Stimulated activated CD8-positive, alpha-beta memory T cell treated with anti-CD3 and anti-CD28 coated beads, Interleukin-15, amount 100 ng/mL, for 1 hour (primary cell): ENCODE measurements at regions not wholly inside any gene's neighbourhood (a gene's known extent, or its start where the extent isn't known, plus 50 kb on each side); places are given as distances from the start of the nearest gene placed in this dataset.

ENCODE experiments used
- DNase-seq: peaks from one replicate; pipeline ENCODE4 v3.0.0-alpha.2; 2020; ENCODE audit warnings: low read depth

DNA sequence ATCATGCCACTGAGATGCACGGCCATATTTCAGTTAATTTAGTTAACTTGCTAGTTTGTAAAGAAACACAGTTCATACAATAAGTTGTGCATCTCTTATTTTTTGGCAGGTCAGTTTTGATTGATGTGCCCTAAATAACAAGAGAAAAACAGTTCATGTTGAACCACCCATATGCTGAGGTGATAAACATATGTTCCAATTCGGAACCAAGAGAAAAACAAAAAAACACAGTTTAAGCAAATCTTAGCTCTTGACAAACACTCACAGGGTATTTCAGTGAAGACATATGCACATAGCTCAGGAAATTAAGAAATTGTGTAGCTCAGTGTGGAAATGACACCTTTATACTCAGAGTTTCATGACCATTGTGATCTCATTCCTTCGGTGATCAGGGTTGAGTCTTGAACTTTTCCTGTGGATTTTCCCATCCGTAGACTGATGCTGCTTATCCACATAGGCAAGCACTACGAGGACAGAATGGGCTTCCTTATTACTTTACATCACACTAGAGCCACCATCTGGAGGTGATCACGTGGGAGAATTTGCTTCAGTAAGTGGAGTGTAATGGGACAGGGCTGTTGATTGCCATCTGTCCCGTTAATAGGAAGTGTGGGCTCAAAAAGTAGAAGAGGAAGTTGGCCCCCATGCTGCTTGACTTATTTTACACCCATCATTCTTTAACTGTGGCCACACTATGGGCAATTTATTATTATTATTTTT lies 773.0 kb downstream of the MTRR start:
- no peak for DNase-seq

DNA sequence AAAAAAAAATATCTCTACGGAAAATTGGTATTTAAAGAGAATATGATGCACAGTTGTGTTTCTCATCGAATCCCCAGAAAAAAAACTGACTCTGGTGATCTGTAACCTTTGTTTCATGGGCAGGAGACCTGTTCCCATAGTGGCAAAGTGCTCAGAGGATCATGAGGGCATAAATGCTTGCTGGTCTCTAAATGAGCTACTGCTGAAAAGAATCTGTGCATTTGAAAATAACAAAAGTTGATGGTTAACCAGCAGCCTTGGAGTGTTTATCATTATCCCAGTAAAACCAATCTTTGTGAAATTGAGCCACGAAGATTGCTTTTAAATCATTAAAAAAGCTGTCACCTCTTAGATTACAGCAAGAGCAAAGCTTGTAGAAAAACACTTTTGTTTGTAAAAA lies 775.4 kb downstream of the MTRR start:
- no peak for DNase-seq

DNA sequence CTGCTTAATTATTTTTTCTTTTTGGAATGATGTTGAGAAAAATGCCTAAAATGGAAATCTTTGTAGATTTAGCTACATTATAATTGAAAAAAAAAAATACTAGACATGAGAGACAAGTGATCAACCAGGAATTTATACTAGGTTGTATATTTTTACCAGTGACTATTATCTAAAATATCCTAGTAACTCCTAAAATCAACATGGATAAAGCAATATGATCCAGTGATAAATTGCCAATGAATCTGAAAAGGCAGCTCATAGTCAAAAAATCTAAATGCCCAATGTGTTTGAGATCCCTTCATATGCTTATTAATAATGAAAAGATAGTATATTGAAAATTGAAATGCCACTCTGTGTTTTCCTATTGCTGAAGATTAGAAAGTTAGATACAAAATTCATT lies 778.2 kb downstream of the MTRR start:
- DNase-seq: no peak

DNA sequence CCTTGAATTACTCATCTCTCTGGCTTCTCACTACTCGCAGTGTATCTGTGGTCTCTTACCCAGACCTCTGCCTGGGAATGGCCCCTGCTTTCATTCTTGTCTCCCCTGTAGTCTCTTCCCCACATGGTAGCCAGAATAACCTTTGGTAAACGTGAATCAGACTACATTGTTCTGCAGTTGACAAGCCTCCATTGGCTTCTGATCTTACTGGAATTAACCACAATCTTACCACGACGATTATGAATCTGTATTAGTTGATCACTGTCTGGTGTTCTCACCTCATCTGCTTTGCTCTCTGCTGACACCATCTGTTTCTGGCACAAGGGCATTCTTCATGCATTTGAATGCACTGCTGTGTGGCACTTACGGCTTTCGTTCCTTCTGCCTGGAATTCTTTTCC lies 781.2 kb downstream of the MTRR start:
- no peak for DNase-seq

DNA sequence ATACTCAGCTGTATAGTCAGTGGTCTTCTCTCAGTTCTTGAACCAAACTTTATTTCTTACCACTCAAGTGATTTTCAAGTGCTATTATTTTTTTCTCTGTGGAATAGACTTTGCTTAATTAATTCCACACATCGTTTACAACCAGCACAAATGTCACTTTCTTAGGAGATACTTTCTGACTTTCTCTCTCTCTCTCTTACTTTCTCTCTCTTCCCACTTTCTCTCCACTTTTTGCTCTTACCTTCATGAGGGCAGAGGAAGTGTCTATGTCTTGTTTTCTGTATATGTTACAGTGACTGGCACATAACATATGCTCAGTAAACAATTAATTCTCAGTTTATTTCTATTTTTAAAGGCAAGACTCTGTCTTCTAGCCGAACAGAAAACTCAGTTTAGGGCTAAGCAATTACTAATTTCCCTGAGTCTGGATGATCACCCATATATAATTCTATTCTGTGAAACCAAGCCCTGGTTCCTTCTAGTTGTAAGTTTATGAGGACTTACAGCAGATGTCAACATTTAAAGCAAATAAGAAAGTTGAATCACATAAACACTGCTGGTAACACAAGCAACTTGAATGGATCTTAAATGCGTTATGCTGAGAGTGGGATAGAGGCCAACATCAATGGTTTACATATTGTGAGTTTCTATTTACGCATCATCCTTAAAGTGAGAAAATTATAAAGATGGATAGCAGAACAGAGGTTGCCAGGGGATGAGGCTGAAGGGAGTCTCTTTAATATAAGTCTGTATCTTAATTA lies 791.4 kb downstream of the MTRR start:
- DNase-seq: no peak

DNA sequence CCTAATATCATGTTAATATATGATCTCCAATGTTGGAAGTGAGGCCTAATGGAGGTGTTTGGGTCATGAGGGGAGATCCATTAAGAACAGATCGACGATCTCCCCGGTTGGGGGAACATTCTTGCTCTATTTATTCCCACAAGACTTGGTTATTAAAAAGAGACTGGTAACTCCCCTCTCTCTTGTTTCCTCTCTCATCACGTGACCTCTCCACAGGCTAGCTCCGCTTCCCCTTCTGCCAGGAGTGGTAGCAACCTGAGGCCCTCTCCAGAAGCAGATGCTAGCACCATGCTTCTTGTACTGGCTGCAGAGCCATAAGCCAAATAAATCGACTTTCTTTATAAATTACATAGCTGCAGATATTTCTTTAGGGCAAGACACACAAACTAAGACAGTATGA lies 794.4 kb downstream of the MTRR start:
- DNase-seq: no peak

DNA sequence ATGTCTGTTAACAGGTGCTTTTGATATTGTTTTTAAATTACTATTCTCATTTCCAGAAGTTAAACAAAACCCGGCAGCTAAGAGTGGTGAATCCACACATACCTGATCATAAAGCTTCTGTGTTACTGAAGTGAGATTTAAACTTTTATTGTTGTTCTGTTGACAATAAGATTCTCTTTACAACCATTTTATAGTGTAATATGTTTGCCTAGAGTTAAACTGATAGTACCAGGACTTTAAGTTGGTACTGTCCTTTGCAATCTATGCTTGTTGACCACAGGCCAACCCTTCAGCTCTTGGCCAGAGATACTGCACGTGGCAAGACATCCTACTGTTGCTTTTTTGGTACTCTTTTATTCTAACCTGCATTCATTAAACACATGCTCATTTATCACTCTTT lies 806.2 kb downstream of the MTRR start:
- DNase-seq: no peak

DNA sequence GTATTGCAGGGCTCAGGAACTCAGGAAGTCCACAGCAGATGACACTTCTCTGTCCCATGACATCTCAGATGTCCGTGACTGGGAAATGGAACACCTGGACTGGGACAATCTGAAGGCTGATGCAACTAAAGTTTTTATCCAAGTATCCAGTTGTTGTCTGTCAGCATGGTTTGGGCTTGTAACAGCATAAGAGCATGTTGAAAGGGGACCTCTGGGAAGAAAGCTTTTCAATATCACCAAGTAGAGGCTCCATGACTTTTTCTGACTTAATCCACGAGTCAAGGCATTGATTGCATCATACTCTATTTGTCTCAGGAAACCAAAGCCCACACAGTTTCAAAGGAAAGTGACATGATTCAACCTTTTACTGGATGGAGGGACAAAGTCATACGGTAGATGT lies 807.7 kb downstream of the MTRR start:
- no peak for DNase-seq

DNA sequence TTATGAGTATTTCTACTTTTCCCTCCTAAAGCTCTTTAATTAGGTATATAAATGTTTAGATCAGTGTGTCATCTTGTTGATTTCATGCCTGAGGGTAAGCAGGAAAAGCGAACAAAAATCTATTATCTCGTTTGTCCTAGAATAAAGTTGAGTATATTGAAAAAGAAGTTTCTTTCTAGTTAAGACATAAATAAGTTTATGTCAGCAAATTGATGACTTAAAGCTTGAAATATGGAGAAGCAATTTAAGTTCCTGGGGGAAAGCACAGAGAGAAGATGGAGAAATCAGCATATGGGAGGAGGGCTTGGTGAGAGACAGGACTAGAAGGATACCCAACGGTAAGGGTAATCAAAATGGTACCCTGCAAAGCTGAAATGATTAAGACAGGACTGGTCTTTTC lies 813.4 kb downstream of the MTRR start:
- DNase-seq: no peak

DNA sequence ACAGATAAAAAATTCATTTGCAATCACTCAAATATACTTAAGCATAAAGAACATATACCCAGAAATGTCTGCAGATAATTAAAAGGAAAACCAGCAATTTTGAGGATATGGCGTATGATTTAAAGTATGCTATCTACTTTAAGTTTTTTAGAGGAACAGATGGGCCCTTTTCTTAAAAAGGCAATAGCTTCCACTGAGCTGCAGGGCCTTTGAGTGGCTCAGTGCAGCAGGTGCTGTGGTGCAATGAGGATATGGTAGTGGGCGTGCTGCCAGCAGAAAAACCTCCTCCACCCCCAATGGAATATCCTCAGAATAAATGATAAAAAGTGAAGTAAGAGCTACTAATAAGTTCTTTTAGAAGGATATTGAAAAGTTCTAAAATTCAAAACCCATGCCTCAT lies 814.5 kb downstream of the MTRR start:
- DNase-seq: no peak

DNA sequence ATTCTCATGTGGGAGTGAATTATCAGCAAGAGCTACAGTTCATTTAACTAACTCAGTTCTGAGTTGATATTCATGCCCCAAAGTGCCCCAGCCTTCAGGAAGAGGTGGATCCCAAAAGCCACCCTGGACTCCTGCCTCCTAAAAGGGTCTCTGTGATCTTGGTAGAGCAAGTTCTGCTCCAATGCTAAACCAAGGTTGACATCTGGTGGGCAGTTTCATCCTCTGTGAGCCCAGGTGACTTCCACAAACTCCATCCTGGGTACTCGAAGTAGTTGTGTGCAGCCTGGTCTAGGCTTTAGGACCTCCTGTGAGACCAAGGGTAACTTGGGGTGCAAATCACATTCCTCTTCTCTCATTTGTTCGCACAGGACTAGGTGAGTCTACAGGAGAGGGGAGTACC lies 816.8 kb downstream of the MTRR start:
- no peak for DNase-seq

DNA sequence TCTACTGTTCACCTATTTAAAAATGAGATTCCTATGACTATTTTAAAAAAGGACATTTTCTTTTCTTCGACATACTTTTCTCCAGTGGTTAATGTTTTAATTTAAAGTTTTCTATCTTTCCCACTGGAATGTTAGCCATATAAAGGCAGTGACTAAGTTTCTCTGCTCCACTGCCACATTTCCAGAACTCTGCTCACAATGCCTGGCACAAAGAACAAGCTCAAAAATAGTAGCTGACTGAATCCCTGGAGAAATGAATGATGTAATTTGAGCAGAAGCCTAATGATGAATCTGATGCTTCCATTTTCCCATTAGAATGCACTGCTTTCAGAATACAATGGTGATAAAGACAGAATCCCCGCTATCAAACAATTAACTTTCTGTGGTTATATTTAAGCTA lies 817.8 kb downstream of the MTRR start:
- no peak for DNase-seq

DNA sequence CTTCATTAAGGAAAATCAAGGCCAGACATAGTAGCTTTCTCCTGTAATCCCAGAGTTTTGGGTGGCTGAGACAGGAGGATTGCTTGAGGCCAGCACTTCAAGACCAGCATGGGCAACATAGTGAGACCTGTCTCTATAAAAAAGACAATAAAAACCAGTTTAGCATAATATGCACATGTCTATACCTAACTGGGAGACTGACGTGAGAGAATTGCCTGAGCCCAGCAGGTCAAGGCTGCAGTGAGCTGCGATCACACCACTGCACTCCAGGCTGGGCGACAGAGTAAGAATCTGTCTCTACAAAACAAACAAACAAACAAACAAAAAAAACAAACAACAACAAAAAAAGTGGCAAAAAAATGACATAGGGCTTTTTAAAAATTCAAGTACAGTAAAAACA lies 820.8 kb downstream of the MTRR start:
- no peak for DNase-seq

DNA sequence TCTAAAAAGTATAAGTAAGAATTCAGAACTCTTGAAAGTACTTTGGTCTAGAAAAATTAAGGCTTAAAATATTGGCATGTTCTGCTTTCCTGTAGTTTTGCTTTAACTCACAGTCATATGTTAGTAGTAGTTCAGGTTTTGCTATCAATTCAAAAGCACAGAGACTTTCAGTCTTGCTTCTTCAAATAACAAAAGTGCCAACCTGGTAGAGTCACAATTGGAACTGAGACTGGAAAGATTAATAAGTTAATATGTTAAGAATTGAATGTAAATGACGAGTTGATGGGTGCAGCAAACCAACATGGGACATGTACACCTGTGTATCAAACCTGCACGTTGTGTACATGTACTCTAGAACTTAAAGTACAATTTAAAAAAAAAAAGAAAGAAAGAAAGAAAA lies 822.3 kb downstream of the MTRR start:
- DNase-seq: no peak

DNA sequence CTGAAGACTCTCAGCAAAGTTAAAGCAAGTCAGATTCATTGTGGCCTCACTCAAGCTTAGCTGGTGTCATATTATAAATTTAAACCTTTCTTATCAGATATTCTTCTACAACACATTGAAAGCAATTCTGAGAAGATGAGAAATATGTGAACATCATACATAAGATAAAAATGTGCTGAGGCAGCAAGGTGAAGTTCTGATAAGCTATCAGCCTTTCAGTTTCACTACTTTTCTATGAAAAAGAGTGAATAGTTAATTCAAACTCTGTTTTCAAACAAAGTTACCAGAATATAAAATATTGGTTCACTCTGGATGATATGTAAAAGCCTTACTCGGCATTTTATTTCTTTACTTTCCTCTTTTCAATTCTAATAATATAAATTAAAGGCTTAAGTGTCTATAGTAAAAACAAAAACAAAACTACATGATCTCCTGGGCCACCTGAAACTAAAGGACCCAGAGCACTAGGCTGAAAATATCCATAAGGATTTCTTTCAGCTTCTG lies 824.4 kb downstream of the MTRR start:
- DNase-seq: no peak

DNA sequence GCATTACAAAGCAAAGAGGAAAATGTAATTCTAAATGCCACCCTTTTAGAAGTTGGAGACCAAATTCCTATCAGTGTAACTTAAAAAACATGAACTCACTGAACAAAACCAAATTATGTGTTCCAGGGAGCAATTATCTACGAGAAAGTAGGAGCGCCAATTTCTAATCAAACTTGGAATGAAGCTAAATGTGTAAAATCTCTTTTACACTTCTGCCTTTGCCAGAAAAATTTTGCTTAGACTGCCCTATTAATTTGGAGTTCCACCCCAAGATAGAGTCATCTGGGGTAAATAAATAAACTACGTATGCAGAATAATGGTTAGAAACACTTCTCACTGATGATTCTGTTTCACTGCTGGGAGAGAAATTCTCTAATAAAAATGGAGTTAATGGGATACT lies 825.6 kb downstream of the MTRR start:
- DNase-seq: no peak

DNA sequence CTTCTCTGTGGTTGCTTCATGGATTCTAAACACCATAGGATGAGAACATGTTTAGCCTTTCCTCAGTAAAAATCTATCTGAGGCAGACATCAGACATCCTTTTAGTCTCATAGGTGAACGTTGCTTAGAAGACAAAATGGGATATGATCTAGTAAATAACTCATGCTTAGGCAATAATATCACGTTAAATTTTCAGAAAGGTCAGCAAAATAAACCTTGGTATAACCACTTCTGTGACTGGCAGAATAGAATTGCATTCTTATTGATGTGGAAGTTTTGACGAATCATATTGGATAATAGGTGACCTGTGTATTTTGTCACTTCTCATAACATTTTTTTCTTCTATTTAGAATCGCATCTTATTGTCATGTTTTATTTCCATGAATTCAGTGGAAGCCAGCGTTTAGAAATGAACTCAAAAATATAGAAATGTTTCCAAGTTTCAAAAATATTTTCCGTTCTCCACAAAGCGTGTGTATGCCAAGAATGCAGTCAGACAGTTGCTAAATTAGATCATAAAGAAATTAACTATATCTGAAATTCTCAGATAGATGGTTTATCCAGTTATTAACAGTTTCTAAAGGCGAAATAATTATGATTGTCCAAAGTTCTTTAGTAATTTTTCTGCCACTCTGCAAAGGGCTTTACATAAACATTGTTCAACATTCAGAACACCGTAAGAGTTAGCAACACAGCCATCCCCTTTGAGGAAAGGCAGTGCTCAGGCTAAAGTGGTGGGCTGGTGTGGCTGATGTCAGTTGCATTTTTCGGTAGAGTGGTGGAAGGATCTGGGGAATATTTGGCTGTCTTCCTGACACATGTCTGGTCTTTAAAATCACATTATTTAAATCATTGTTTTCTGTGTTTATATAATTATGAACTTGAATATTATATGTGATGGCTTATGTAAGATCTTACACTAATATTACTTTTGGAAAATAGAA lies 827.2 kb downstream of the MTRR start:
- DNase-seq: no peak

DNA sequence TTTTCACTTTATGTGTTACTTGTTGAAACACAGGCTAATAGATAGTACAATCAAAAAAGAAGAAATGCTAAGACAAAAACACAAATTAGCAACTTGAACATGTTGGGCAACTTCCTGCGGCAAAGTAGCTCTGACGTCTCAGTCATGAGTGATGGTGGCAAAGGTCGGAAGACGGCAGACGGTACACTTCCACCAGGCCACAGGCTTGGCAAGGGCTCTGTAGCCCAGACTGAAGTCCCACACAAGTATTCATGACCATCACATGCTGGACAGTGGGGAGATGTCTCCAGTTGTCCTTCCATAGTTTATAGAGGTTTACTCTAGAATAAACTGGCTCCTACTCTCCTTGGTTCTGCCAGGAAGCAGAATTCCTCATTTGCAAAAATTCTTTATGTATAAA lies 831.3 kb downstream of the MTRR start:
- no peak for DNase-seq

DNA sequence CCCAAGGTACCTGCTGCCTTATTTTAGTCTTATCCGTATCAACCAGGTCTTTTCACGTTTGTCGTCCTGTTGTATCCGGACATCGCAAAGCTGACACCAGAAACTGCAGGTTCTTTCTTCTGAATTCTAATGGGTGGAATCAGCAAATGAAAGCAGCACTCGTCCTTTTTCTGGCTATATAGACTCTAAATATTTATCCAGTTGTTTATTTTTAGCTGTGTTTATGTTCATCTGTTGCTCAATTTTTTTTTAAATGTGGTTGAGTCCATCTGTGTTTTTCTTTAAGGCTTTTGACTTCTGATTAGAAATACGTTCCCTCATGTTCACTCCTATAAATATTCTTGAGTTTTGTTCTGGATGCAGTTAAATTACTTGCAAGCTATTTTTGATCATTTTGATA lies 831.7 kb downstream of the MTRR start:
- no peak for DNase-seq

DNA sequence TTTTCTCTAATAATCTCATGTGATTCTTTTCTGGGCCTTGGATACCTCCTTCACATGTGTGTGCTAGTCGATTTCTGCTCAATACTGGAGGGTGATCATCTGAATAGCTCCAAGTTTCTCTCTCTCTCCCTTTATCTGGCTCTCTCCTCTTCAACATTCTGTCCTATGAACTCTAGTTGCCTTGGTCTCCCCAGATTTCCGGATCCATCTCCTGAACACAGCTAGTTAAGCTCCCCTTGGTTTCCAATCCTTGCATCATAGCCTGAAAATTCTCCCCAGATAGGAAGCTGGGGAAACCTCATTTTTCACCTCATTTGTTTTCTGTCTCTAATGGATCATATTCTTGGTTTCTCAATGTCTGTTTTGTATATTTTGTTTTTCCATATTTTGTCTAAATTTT lies 832.3 kb downstream of the MTRR start:
- DNase-seq: no peak

DNA sequence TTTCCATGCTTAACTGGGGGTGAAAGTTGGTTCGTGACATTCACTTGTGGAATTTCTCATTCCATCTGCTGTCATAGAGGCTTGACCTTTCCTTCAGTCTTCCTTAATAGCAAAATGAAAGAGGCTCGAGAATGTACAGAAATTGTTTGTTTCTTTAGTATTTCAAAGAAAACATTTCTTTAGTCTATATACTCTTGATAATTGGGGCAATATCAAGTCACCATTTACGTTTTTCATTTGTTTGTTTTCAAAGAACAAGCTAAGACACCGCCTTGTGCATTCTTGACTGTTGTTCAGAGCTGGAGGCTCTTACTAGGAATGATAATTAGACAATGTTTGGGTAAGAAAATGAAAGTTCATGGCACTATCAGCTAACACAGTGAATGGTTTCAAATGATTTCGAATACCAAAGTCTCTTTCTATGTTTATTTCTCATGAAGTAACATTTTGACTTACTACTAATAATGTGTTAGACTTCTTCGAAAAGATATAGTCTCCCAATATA lies 835.4 kb downstream of the SEMA5A start:
- DNase-seq: no peak

DNA sequence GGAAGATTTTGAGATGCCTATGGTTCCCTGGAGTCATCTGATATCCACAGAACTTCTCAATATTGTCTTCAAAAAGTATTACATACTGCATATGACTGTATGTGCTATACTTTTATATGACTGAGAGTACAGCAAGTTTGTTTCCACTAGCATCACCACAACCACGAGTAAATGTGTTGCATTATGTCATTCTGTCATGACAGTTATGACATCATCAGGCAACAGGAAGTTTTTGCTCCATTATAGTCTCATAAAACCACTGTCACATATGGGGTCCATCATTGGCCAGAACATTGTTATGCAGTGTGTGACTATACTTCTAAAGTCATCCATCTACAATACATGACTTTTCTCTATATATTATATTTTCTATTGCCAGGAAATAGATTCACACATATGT lies 831.7 kb downstream of the SEMA5A start:
- no peak for DNase-seq
